PC-9 (cell line): ENCODE measurements at regions not wholly inside any gene's neighbourhood (a gene's known extent, or its start where the extent isn't known, plus 50 kb on each side); places are given as distances from the start of the nearest gene placed in this dataset.

Source experiments
- BruUV-seq: library from RNA; stranded (reverse); fragments of 400-500 nt; replicated peaks from 2 replicates; lab custom pipeline; 2021; lab: Mats Ljungman, UMichigan
- CTCF ChIA-PET: fragments of 300-600 bp; sonication (Branson Sonifier 250); formaldehyde crosslinking; loops from one replicate; lab custom pipeline; 2022; ENCODE audit warnings: antibody characterized with exemption; lab: Charles Lee
- POLR2A ChIA-PET: fragments of 300-600 bp; sonication (Branson Sonifier 250); formaldehyde crosslinking; loops from one replicate; lab custom pipeline; 2022; ENCODE audit warnings: antibody characterized with exemption; ENCODE audit not compliant: unreplicated experiment; lab: Charles Lee
- DNase-seq, 2 experiments: peaks; one replicate each; pipeline versions ENCODE4 v3.0.0 to v3.0.0-alpha.2; 2015 to 2022; ENCODE audit warnings: mixed read lengths in 1 of 2
- H2AFZ ChIP-seq: fragments of 200-600 bp; sonication (generic); 2 replicates; pipeline ENCODE4 v1.8.1; 2017; ENCODE audit warnings: antibody characterized with exemption
- H3F3A ChIP-seq: fragments of 200-600 bp; sonication (generic); 2 replicates; pipeline ENCODE4 v1.8.1; 2017; ENCODE audit warnings: antibody characterized with exemption, mild to moderate bottlenecking, low read depth; ENCODE audit not compliant: insufficient read depth
- H3K27ac ChIP-seq: fragments of 200-600 bp; sonication (generic); 2 replicates; pipeline ENCODE4 v1.6.1; 2016; ENCODE audit warnings: mixed run types
- H3K27me3 ChIP-seq: fragments of 200-600 bp; sonication (generic); 2 replicates; pipeline ENCODE4 v1.6.1; 2016; ENCODE audit warnings: low read depth, mixed run types; ENCODE audit not compliant: insufficient read depth
- H3K36me3 ChIP-seq: fragments of 200-600 bp; sonication (generic); 2 replicates; pipeline ENCODE4 v1.6.1; 2016; ENCODE audit warnings: low read depth, mixed run types
- H3K4me1 ChIP-seq: fragments of 200-600 bp; sonication (generic); replicated peaks from 2 replicates; pipeline ENCODE4 v1.6.1; 2016; ENCODE audit warnings: mixed run types; ENCODE audit not compliant: insufficient read depth
- H3K4me2 ChIP-seq: fragments of 200-600 bp; sonication (generic); 2 replicates; pipeline ENCODE4 v1.6.1; 2017; ENCODE audit warnings: mixed run types
- H3K4me3 ChIP-seq: fragments of 200-600 bp; sonication (generic); 2 replicates; pipeline ENCODE4 v1.6.1; 2016; ENCODE audit warnings: mixed run types
- H3K79me2 ChIP-seq: fragments of 200-600 bp; sonication (generic); 2 replicates; pipeline ENCODE4 v1.6.1; 2017; ENCODE audit warnings: low read depth, mixed run types
- H3K9me2 ChIP-seq: fragments of 200-600 bp; sonication (generic); 2 replicates; pipeline ENCODE4 v1.8.1; 2017; ENCODE audit warnings: mild to moderate bottlenecking; ENCODE audit not compliant: insufficient read depth
- H3K9me3 ChIP-seq: fragments of 200-600 bp; sonication (generic); 2 replicates; pipeline ENCODE4 v1.8.1; 2016; ENCODE audit warnings: low read depth; ENCODE audit not compliant: insufficient read depth
- H4K20me1 ChIP-seq: fragments of 200-600 bp; sonication (generic); 2 replicates; pipeline ENCODE4 v1.8.1; 2017; ENCODE audit not compliant: insufficient read depth
- CTCF ChIP-seq: fragments of 200-600 bp; sonication (generic); conservative IDR thresholded peaks from 2 replicates; pipeline ENCODE4 v1.6.1; 2017; ENCODE audit warnings: mixed run types, antibody characterized with exemption, mild to moderate bottlenecking, moderate library complexity
- EZH2 ChIP-seq: fragments of 200-600 bp; sonication (generic); IDR thresholded peaks from 2 replicates; pipeline ENCODE4 v1.8.0; 2017; ENCODE audit warnings: antibody characterized with exemption, low read depth
- intact Hi-C: fragments of 100-400 bp; cut with micrococcal nuclease; formaldehyde crosslinking; loops from one replicate; pipeline ENCODE4 v1.10.0; 2022; ENCODE audit not compliant: unreplicated experiment

GRCh38 chr15:94847325-94847724 lies 616.0 kb downstream of the MCTP2 start:
- no peaks in the 10 kb centered on the region for H3K9me3 ChIP-seq
- no peaks in the 10 kb centered on the region for H3F3A ChIP-seq
- H3K4me1 ChIP-seq: no peaks in the 10 kb centered on the region
- H3K27ac ChIP-seq: no peak overlapping the region
- H3K4me3 ChIP-seq: no peak overlapping the region
- H2AFZ ChIP-seq: no peak overlapping the region
- H3K36me3 ChIP-seq: no peaks in the 10 kb centered on the region
- POLR2A ChIA-PET: no interaction called here
- intact Hi-C loops: no loop called here
- DNase-seq: no peak
- no peak overlapping the region for H3K4me2 ChIP-seq
- CTCF ChIA-PET: no interaction called here
- H3K27me3 ChIP-seq: no peaks in the 10 kb centered on the region
- no peaks in the 10 kb centered on the region for H3K79me2 ChIP-seq
- H3K9me2 ChIP-seq: no peaks in the 10 kb centered on the region
- TF ChIP-seq EZH2: no peak
- no peak for TF ChIP-seq CTCF
- BruUV-seq: no TSS peak
- H4K20me1 ChIP-seq: no peaks in the 10 kb centered on the region

GRCh38 chr15:94848054-94848453 lies 616.7 kb downstream of the MCTP2 start:
- Histone ChIP-seq H3K4me3 (no peak overlapping the region), H3K27me3 (no peaks in the 10 kb centered on the region), H4K20me1 (no peaks in the 10 kb centered on the region), H3K9me3 (no peaks in the 10 kb centered on the region), H2AFZ (no peak overlapping the region), H3F3A (no peaks in the 10 kb centered on the region), H3K4me1 (no peaks in the 10 kb centered on the region), H3K36me3 (no peaks in the 10 kb centered on the region), H3K4me2 (no peak overlapping the region), H3K27ac (no peak overlapping the region), H3K9me2 (no peaks in the 10 kb centered on the region), H3K79me2 (no peaks in the 10 kb centered on the region)
- CTCF ChIA-PET: no interaction called here
- no TSS peak for BruUV-seq
- POLR2A ChIA-PET: interaction anchor here (0.6 kb wide), 1 partner anchor 46 kb away, joined by 3 read pairs; no protein-coding TSS in a partner anchor
- TF ChIP-seq EZH2 (no peak), CTCF (no peak)
- no peak for DNase-seq
- intact Hi-C loops: no loop called here

- Histone ChIP-seq H3K27me3 (no peaks in the 10 kb centered on the region), H3K4me2 (no peak overlapping the region), H2AFZ (no peak overlapping the region), H3K4me1 (no peaks in the 10 kb centered on the region), H4K20me1 (no peaks in the 10 kb centered on the region), H3K9me2 (0 out of 2 replicates have a peak, but pooled peaks cover 3% of the 10 kb centered on the region), H3K79me2 (no peaks in the 10 kb centered on the region), H3K27ac (no peak overlapping the region), H3F3A (no peaks in the 10 kb centered on the region), H3K9me3 (no peaks in the 10 kb centered on the region), H3K36me3 (no peaks in the 10 kb centered on the region), H3K4me3 (no peak overlapping the region)
- ChIA-PET CTCF (no interaction called here), POLR2A (no interaction called here)
- no TSS peak for BruUV-seq
- no peak for DNase-seq
- intact Hi-C loops: no loop called here
- TF ChIP-seq CTCF (no peak), EZH2 (no peak)
Measured at GRCh38 chr15:94855018-94855408, 623.7 kb downstream of the MCTP2 start.
